CD4-positive, alpha-beta T cell treated with Interleukin-21 for 1 hour (primary cell): ENCODE measurements at regions not wholly inside any gene's neighbourhood (a gene's known extent, or its start where the extent isn't known, plus 50 kb on each side); places are given as distances from the start of the nearest gene placed in this dataset.
"Not testable (repeated sequence)": the region's sequence is repeated elsewhere in the genome, so short reads cannot be mapped to it uniquely, and the experiment has no call there.

Experiments used
- DNase-seq: peaks from one replicate; pipeline ENCODE4 v3.0.0-alpha.2; 2020

- DNase-seq: no peak
These were observed 191.9 kb upstream of the CRIM1 start for GRCh38 chr2:36163520-36164254.

- DNase-seq: not testable (repeated sequence)
These were observed 198.5 kb upstream of the CRIM1 start for GRCh38 chr2:36157093-36157492.

GRCh38 chr2:36147670-36148390 is 207.7 kb upstream of the CRIM1 start:
- no peak for DNase-seq

- no peak for DNase-seq
These were observed 208.8 kb upstream of the CRIM1 start for GRCh38 chr2:36146765-36147164.

- DNase-seq: no peak
These were observed 215.2 kb upstream of the CRIM1 start for GRCh38 chr2:36140391-36140790.

GRCh38 chr2:36137612-36138011 is 218.0 kb upstream of the CRIM1 start:
- no peak for DNase-seq

- no peak for DNase-seq
These were observed 221.3 kb upstream of the CRIM1 start for GRCh38 chr2:36134281-36134680.

GRCh38 chr2:36128359-36128758 is 227.2 kb upstream of the CRIM1 start:
- no peak for DNase-seq

GRCh38 chr2:36125702-36126101 is 229.9 kb upstream of the CRIM1 start:
- no peak for DNase-seq

- no peak for DNase-seq
These were observed 231.6 kb upstream of the CRIM1 start for GRCh38 chr2:36123995-36124394.

GRCh38 chr2:36097022-36097421 is 258.6 kb upstream of the CRIM1 start:
- DNase-seq: no peak

- not testable (repeated sequence) for DNase-seq
These were observed 263.5 kb upstream of the CRIM1 start for GRCh38 chr2:36091844-36092741.

- no peak for DNase-seq
These were observed 266.8 kb upstream of the CRIM1 start for GRCh38 chr2:36088716-36089328.

GRCh38 chr2:36087344-36087743 is 268.2 kb upstream of the CRIM1 start:
- no peak for DNase-seq

- no peak for DNase-seq
These were observed 275.8 kb upstream of the CRIM1 start for GRCh38 chr2:36079793-36080192.

- no peak for DNase-seq
These were observed 281.6 kb upstream of the CRIM1 start for GRCh38 chr2:36074008-36074407.

- no peak for DNase-seq
These were observed 283.9 kb upstream of the CRIM1 start for GRCh38 chr2:36071698-36072097.

GRCh38 chr2:36069074-36069473 is 286.5 kb upstream of the CRIM1 start:
- DNase-seq: no peak

GRCh38 chr2:36068086-36068485 is 287.5 kb upstream of the CRIM1 start:
- DNase-seq: no peak

GRCh38 chr2:36060133-36060532 is 295.4 kb upstream of the CRIM1 start:
- no peak for DNase-seq

- no peak for DNase-seq
These were observed 295.9 kb upstream of the CRIM1 start for GRCh38 chr2:36059691-36060090.

- DNase-seq: no peak
These were observed 296.6 kb upstream of the CRIM1 start for GRCh38 chr2:36058953-36059352.

- DNase-seq: no peak
These were observed 297.5 kb upstream of the CRIM1 start for GRCh38 chr2:36058076-36058475.
